K562 (cell line): ENCODE measurements at regions not wholly inside any gene's neighbourhood (a gene's known extent, or its start where the extent isn't known, plus 50 kb on each side); places are given as distances from the start of the nearest gene placed in this dataset.

ENCODE experiments used
- ATAC-seq: fragments of 200-7000 bp; cut with Tn5 transposase; 3 replicates; pipeline ENCODE4 v1.9.1; 2020; ENCODE audit warnings: moderate library complexity
- BruUV-seq: library from RNA; stranded (reverse); fragments of 400-500 nt; replicated peaks from 2 replicates; lab custom pipeline; 2021; lab: Mats Ljungman, UMichigan
- CTCF ChIA-PET: fragments of 300-600 bp; formaldehyde crosslinking; extraction: SDS; loops from one replicate; lab custom pipeline; 2021; ENCODE audit warnings: low intra/inter-chr PET ratio; lab: Yijun Ruan, JAX
- POLR2A ChIA-PET: fragments of 300-600, 350-650 bp; sonication (Branson Sonifier 250); formaldehyde crosslinking; extraction: SDS; loops from one replicate; lab custom pipeline; 2021; ENCODE audit warnings: antibody characterized with exemption, inconsistent platforms; lab: Yijun Ruan, JAX
- DNase-seq, 4 experiments: peaks; one replicate each; pipeline versions ENCODE4 v3.0.0 to v3.0.0-alpha.2; 2011 to 2018; ENCODE audit warnings: low spot score in 3 of 4, mixed read lengths in 3 of 4; ENCODE audit errors: extremely low read depth in 1 of 4
- FAIRE-seq: peaks from 2 replicates; lab custom pipeline; 2011; peaks lifted over from hg19 to GRCh38; lab: Jason Lieb, UNC
- H2AFZ ChIP-seq: 2 replicates; pipeline ENCODE4 v1.6.0; 2011; ENCODE audit warnings: low read depth, low read length, control low read depth, inconsistent platforms
- H3K27ac ChIP-seq: fragments of 200-600 bp; 3 replicates; pipeline ENCODE4 v1.8.0; 2011; ENCODE audit warnings: low read depth, mild to moderate bottlenecking, control low read depth, inconsistent platforms, low read length, moderate library complexity, mixed read lengths; ENCODE audit errors: extremely low read depth
- H3K27me3 ChIP-seq, 2 experiments: fragments of 300-600 bp in 1 of 2; 2 replicates in 1 of 2; 3 replicates in 1 of 2; pipeline versions ENCODE4 v1.6.0 to v1.8.0; 2011; ENCODE audit warnings: inconsistent platforms in 2 of 2, low read length in 2 of 2, mild to moderate bottlenecking in 1 of 2, mixed read lengths in 1 of 2, moderate library complexity in 1 of 2; ENCODE audit not compliant: control insufficient read depth in 2 of 2, insufficient read depth in 2 of 2
- H3K36me3 ChIP-seq: fragments of 300-600 bp; 3 replicates; pipeline ENCODE4 v1.8.0; 2011; ENCODE audit warnings: mild to moderate bottlenecking, low read length, inconsistent platforms; ENCODE audit not compliant: control insufficient read depth, insufficient read depth
- H3K4me1 ChIP-seq, 2 experiments: fragments of 200-600 bp in 1 of 2; replicated peaks in 1 of 2; 2 replicates in 1 of 2; 3 replicates in 1 of 2; pipeline versions ENCODE4 v1.5.1 to v1.8.0; 2011; ENCODE audit warnings: inconsistent platforms in 2 of 2, low read length in 2 of 2, mild to moderate bottlenecking in 1 of 2, mixed read lengths in 1 of 2, moderate library complexity in 1 of 2; ENCODE audit not compliant: control insufficient read depth in 2 of 2, insufficient read depth in 2 of 2
- H3K4me2 ChIP-seq: 2 replicates; pipeline ENCODE4 v1.6.1; 2011; ENCODE audit warnings: low read length, control low read depth, inconsistent platforms, mixed read lengths; ENCODE audit not compliant: insufficient read depth
- H3K4me3 ChIP-seq: fragments of 200-600 bp; sonication (generic), shearing (Covaris generic); 2 replicates; pipeline ENCODE4 v1.5.1; 2016; ENCODE audit warnings: control low read depth, inconsistent platforms
- H3K79me2 ChIP-seq: fragments of 200-600 bp; 3 replicates; pipeline ENCODE4 v1.8.0; 2011; ENCODE audit warnings: low read length, inconsistent platforms; ENCODE audit not compliant: control insufficient read depth, insufficient read depth
- H3K9ac ChIP-seq, 2 experiments: 2 replicates each; pipeline versions ENCODE4 v1.6.0 to v1.6.1; 2011; ENCODE audit warnings: low read depth in 2 of 2, low read length in 2 of 2, control low read depth in 1 of 2, inconsistent platforms in 1 of 2, mild to moderate bottlenecking in 1 of 2, mixed read lengths in 1 of 2; ENCODE audit not compliant: insufficient read depth in 1 of 2
- H3K9me1 ChIP-seq: one replicate; pipeline ENCODE4 v1.6.0; 2011; ENCODE audit warnings: inconsistent platforms, mild to moderate bottlenecking, low read length, moderate library complexity; ENCODE audit not compliant: control insufficient read depth, insufficient read depth
- H3K9me3 ChIP-seq: replicated peaks from 2 replicates; pipeline ENCODE4 v1.5.1; 2011; ENCODE audit warnings: low read depth, low read length, inconsistent platforms; ENCODE audit not compliant: control insufficient read depth, insufficient read depth
- H4K20me1 ChIP-seq: replicated peaks from 2 replicates; pipeline ENCODE4 v1.6.1; 2011; ENCODE audit warnings: low read length, inconsistent platforms, mixed read lengths; ENCODE audit not compliant: control insufficient read depth, insufficient read depth
- ETV6 ChIP-seq, 3 experiments: fragments of 150-350 bp in 1 of 3; sonication (generic) in 1 of 3; formaldehyde crosslinking in 1 of 3; IDR thresholded peaks; 2 replicates each; pipeline versions ENCODE4 v1.6.1 to v1.8.0; 2014 to 2022; ENCODE audit warnings: borderline replicate concordance in 2 of 3, low read depth in 2 of 3, antibody characterized with exemption in 1 of 3, low read length in 1 of 3, mild to moderate bottlenecking in 1 of 3, missing genetic modification reagents in 1 of 3
- HMGN3 ChIP-seq: IDR thresholded peaks from 2 replicates; pipeline ENCODE4 v1.6.1; 2011; ENCODE audit warnings: borderline replicate concordance, low read depth, mild to moderate bottlenecking, mixed read lengths, low read length; ENCODE audit not compliant: insufficient read length; ENCODE audit errors: extremely low read depth
- POLR2A ChIP-seq: fragments of 450-650 bp; conservative IDR thresholded peaks from 2 replicates; pipeline ENCODE4 v1.6.1; 2016
- RAD51 ChIP-seq: fragments of 450-650 bp; IDR thresholded peaks from 2 replicates; pipeline ENCODE4 v1.7.1; 2016; ENCODE audit warnings: low read depth, mild to moderate bottlenecking, borderline replicate concordance
- TGIF2 ChIP-seq: sonication (generic); formaldehyde crosslinking; IDR thresholded peaks from 2 replicates; pipeline ENCODE4 v1.8.1; 2022; ENCODE audit warnings: mild to moderate bottlenecking, missing genetic modification reagents, moderate library complexity
- ZNF134 ChIP-seq: fragments of 250-450 bp; sonication (Bioruptor Pico); conservative IDR thresholded peaks from 2 replicates; pipeline ENCODE4 v1.4.0; 2020
- WGBS: fragments of 100-300 bp; shearing (Covaris generic); methylation state at CpG from one replicate; pipeline ENCODE4 v1.1.6; 2016; ENCODE audit warnings: low coverage, mixed read lengths; ENCODE audit not compliant: insufficient coverage; ENCODE audit errors: missing lambda C conversion rate; 5-methylcytosine and 5-hydroxymethylcytosine counted together
- in situ Hi-C: fragments of 300-500 bp; cut with MboI; formaldehyde crosslinking; loops from 4 replicates; pipeline ENCODE4 v1.15.0; 2018; ENCODE audit warnings: inconsistent platforms, mixed read lengths
- intact Hi-C: fragments of 100-400 bp; cut with micrococcal nuclease; formaldehyde crosslinking; loops from 2 replicates; pipeline ENCODE4 v1.14.2; 2022
- TF ChIP-seq, protein P1 (sequence below): fragments of 450-650 bp; IDR thresholded peaks from one replicate; pipeline ENCODE4 v1.6.1; 2018; ENCODE audit warnings: mild to moderate bottlenecking, moderate library complexity; ENCODE audit not compliant: partially characterized antibody
- TF ChIP-seq, protein P2 (sequence below): sonication (generic); formaldehyde crosslinking; IDR thresholded peaks from 2 replicates; pipeline ENCODE4 v1.8.1; 2023; ENCODE audit warnings: mild to moderate bottlenecking, missing genetic modification reagents

DNA sequence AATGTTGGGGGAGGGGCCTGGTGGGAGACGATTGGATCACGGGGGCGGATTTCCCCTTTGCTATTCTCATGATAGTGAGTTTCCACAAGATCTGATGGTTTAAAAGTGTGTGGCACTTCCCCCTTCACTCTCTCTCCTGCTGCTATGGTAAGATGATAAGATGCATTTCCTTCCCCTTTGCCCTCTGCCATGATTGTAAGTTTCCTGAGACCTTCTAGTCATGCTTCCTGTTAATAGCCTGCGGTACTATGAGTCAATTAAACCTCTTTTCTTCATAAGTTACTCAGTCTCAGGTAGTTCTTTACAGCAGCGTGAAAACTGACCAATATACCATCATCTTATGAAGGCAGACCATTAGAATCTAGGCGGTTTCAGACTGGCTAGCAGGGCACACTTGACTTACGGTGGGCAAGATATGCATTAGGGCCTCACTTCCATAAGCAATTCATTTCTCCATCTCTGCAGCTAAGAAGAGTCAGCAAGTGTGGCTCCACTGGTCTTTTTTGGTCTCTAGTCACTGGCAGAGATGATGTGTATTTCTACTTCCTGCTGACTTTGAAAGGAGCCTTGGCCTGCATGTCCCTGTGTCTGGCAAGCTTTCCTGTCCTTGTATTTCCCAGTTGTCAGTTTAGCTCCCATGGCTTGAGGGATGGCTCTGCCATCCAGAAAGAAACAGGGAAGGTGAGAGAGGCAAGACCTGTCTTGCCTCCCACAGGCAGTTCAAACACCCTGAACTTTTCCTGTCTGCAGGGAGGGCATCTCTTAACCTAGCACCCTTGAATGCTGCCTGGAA lies 109.0 kb upstream of the ADAMTS9 start:
- H3K4me1 ChIP-seq = no peaks in the 10 kb centered on the region
- no TSS peak for BruUV-seq
- H3K9me3 ChIP-seq = no peaks in the 10 kb centered on the region
- H3K27me3 ChIP-seq = no peaks in the 10 kb centered on the region
- in situ Hi-C loops = no loop called here
- CTCF ChIA-PET = no interaction called here
- H3K9ac ChIP-seq = no peak overlapping the region
- TF ChIP-seq HMGN3 = no peak
- 0 out of 4 replicates have a peak, but pooled peaks of 1 of the 2 experiments have one; percentile 57 for TF ChIP-seq ETV6 (IDR thresholded peaks at IDR 0.05; ENCODE audit: borderline replicate concordance in 1 of 2, low read depth in 2 of 2, low read length in 1 of 2)
- no peak for TF ChIP-seq ETV6 (CRISPR knock-in tag; IDR thresholded peaks at IDR 0.05; ENCODE audit: borderline replicate concordance)
- TF ChIP-seq, all 486 proteins: peak for 1
- Histone ChIP-seq H3K79me2 (no peaks in the 10 kb centered on the region), H3K4me3 (no peak overlapping the region), H3K27ac (no peak overlapping the region), H3K36me3 (no peaks in the 10 kb centered on the region), H3K4me2 (no peak overlapping the region), H3K9me1 (no peaks in the 10 kb centered on the region), H4K20me1 (no peaks in the 10 kb centered on the region), H2AFZ (no peak overlapping the region)
- intact Hi-C loops = no loop called here
- WGBS = 10% methylated on average over 4 of the region's 7 CpGs
- no peak for DNase-seq
- no peak for ATAC-seq
- POLR2A ChIA-PET = no interaction called here
- no peak for FAIRE-seq

DNA sequence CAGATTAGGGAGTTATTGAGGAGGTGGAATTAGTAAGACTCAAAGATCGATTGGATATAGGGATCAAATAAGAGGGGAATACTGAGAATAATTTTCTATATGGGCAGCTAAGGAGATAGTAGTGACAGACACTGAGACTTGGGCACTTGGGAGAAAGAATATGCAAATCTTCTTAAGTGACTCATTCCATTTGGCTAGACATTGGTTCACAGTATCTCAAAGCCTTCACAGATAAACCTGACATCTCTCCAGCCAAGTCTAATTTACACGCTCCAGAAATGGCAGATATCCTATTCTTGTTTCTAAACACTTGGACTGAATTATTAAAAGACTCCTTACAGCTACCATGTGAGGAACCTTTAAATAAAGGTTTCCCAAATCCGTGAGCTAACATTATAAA lies 104.6 kb upstream of the ADAMTS9 start:
- no peak overlapping the region for H3K4me2 ChIP-seq
- WGBS = 0% methylated on average over 3 of the region's 3 CpGs
- H2AFZ ChIP-seq = no peak overlapping the region
- H3K79me2 ChIP-seq = no peaks in the 10 kb centered on the region
- no peaks in the 10 kb centered on the region for H4K20me1 ChIP-seq
- ATAC-seq (no peak), DNase-seq (no peak), FAIRE-seq (no peak)
- no peaks in the 10 kb centered on the region; a peak in 1 of 5 replicates for H3K27me3 ChIP-seq
- BruUV-seq = no TSS peak
- H3K9me3 ChIP-seq = no peaks in the 10 kb centered on the region
- H3K9me1 ChIP-seq = no peaks in the 10 kb centered on the region
- TF ChIP-seq, protein P1, sequence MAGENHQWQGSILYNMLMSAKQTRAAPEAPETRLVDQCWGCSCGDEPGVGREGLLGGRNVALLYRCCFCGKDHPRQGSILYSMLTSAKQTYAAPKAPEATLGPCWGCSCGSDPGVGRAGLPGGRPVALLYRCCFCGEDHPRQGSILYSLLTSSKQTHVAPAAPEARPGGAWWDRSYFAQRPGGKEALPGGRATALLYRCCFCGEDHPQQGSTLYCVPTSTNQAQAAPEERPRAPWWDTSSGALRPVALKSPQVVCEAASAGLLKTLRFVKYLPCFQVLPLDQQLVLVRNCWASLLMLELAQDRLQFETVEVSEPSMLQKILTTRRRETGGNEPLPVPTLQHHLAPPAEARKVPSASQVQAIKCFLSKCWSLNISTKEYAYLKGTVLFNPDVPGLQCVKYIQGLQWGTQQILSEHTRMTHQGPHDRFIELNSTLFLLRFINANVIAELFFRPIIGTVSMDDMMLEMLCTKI = no peak
- TF ChIP-seq ZNF134 (CRISPR knock-in tag) = no peak
- no peak for TF ChIP-seq POLR2A
- no peak for TF ChIP-seq RAD51
- no peak for TF ChIP-seq TGIF2 (CRISPR knock-in tag)
- TF ChIP-seq, protein P2, sequence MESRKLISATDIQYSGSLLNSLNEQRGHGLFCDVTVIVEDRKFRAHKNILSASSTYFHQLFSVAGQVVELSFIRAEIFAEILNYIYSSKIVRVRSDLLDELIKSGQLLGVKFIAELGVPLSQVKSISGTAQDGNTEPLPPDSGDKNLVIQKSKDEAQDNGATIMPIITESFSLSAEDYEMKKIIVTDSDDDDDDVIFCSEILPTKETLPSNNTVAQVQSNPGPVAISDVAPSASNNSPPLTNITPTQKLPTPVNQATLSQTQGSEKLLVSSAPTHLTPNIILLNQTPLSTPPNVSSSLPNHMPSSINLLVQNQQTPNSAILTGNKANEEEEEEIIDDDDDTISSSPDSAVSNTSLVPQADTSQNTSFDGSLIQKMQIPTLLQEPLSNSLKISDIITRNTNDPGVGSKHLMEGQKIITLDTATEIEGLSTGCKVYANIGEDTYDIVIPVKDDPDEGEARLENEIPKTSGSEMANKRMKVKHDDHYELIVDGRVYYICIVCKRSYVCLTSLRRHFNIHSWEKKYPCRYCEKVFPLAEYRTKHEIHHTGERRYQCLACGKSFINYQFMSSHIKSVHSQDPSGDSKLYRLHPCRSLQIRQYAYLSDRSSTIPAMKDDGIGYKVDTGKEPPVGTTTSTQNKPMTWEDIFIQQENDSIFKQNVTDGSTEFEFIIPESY (CRISPR knock-in tag) = no peak
- ChIA-PET POLR2A (no interaction called here), CTCF (no interaction called here)
- no peak overlapping the region for H3K27ac ChIP-seq
- H3K36me3 ChIP-seq = no peaks in the 10 kb centered on the region
- in situ Hi-C loops = no loop called here
- no peak overlapping the region for H3K4me3 ChIP-seq
- intact Hi-C loops = no loop called here
- no peaks in the 10 kb centered on the region for H3K4me1 ChIP-seq
- H3K9ac ChIP-seq = no peak overlapping the region
